Upper lobe of left lung (tissue), 4 donors: ENCODE measurements at regions not wholly inside any gene's neighbourhood (a gene's known extent, or its start where the extent isn't known, plus 50 kb on each side); places are given as distances from the start of the nearest gene placed in this dataset.

Source experiments
- CTCF ChIP-seq, 6 experiments: fragments of 450-650 bp in 4 of 6; fragments of 200-600 bp in 2 of 6; sonication (generic) in 2 of 6; IDR thresholded peaks; one replicate each; pipeline ENCODE4 v1.5.1; 2016 to 2019; ENCODE audit warnings: antibody characterized with exemption in 6 of 6
- POLR2A ChIP-seq, 4 donors: fragments of 450-650 bp; IDR thresholded peaks; one replicate each; pipeline ENCODE4 v1.5.1; 2016 to 2017; ENCODE audit warnings: antibody characterized with exemption in 4 of 4, mild to moderate bottlenecking in 2 of 4
- POLR2AphosphoS5 ChIP-seq, 2 donors: sonication (generic); formaldehyde crosslinking; IDR thresholded peaks; one replicate each; pipeline ENCODE4 v1.5.1; 2017; ENCODE audit warnings: antibody characterized with exemption in 2 of 2

GRCh38 chr7:114835303-114835702 lies 86.6 kb upstream of the MDFIC start:
- TF ChIP-seq CTCF (IDR thresholded peaks at IDR 0.05) (no peak), POLR2A (IDR thresholded peaks at IDR 0.05) (no peak), POLR2AphosphoS5 (IDR thresholded peaks at IDR 0.05) (no peak)
